Sigmoid colon (tissue), 6 donors: ENCODE measurements at regions not wholly inside any gene's neighbourhood (a gene's known extent, or its start where the extent isn't known, plus 50 kb on each side); places are given as distances from the start of the nearest gene placed in this dataset.

Source experiments
- DNase-seq: peaks from one replicate; pipeline ENCODE4 v3.0.0-alpha.2; 2019
- H3K27ac ChIP-seq, 4 donors: fragments of 200-600 bp; sonication (generic); one replicate each; pipeline ENCODE4 v1.5.1; 2016 to 2019; ENCODE audit warnings: mild to moderate bottlenecking in 1 of 4
- H3K27me3 ChIP-seq, 3 donors: fragments of 200-600 bp; sonication (generic); one replicate each; pipeline ENCODE4 v1.5.1; 2019; ENCODE audit warnings: mild to moderate bottlenecking in 1 of 3
- H3K36me3 ChIP-seq, 4 donors: fragments of 200-600 bp; sonication (generic); one replicate each; pipeline ENCODE4 v1.5.1; 2016 to 2019
- H3K4me1 ChIP-seq, 4 donors: fragments of 200-600 bp; sonication (generic); one replicate each; pipeline ENCODE4 v1.5.1; 2017 to 2019
- H3K4me3 ChIP-seq, 4 donors: fragments of 200-600 bp; sonication (generic); one replicate each; pipeline ENCODE4 v1.5.1; 2017 to 2019; ENCODE audit warnings: mild to moderate bottlenecking in 2 of 4, moderate library complexity in 1 of 4
- H3K9me3 ChIP-seq, 4 donors: fragments of 200-600 bp in 3 of 4; sonication (generic) in 3 of 4; one replicate each; pipeline versions ENCODE4 v1.5.1 to v1.6.1; 2013 to 2019
- EP300 ChIP-seq, 4 donors: sonication (generic); formaldehyde crosslinking; IDR thresholded peaks; one replicate each; pipeline ENCODE4 v1.6.1; 2017; ENCODE audit warnings: antibody characterized with exemption in 4 of 4
- POLR2A ChIP-seq, 2 donors: fragments of 450-650 bp; IDR thresholded peaks; one replicate each; pipeline ENCODE4 v1.6.1; 2016; ENCODE audit warnings: antibody characterized with exemption in 2 of 2, mild to moderate bottlenecking in 2 of 2, moderate library complexity in 2 of 2
- POLR2AphosphoS5 ChIP-seq, 4 donors: sonication (generic); formaldehyde crosslinking; IDR thresholded peaks; one replicate each; pipeline ENCODE4 v1.6.1; 2017; ENCODE audit warnings: antibody characterized with exemption in 4 of 4
- WGBS, 2 donors: extraction: QIAGEN DNeasy Blood & Tissue Kit; methylation state at CpG; one replicate each; pipeline ENCODE4 v1.1.7; 2013; 5-methylcytosine and 5-hydroxymethylcytosine counted together
- intact Hi-C: fragments of 100-400 bp; cut with DNase I; formaldehyde crosslinking; loops from one replicate; pipeline ENCODE4 v1.15.1; 2023
- TF ChIP-seq, protein P1 (sequence below), 4 experiments: fragments of 450-650 bp in 3 of 4; fragments of 200-600 bp in 1 of 4; IDR thresholded peaks; one replicate each; pipeline ENCODE4 v1.5.1; 2016 to 2019; ENCODE audit warnings: antibody characterized with exemption in 4 of 4, mild to moderate bottlenecking in 3 of 4, moderate library complexity in 2 of 4
- donor health status: healthy with polysubstance abuse.
- donor health status: healthy.

DNA sequence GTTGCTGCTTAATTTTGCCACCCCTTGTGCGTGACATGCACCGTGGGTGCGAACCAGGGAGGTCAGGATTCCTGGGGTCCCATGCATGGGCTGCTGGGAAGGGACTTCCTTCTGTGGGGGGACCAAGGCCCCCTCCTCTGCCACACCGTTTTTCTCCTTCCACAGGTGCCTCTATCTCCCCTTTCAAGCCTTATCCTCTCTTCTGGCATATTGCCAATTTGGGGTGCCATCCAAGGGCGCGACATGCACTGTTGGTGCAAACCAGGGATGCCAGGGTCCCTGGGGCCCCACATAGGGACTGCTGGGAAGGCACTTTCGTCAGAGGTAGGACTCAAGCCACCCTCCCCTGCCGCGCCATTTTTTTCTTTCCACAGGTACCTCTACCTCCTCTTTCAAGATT lies 289.0 kb downstream of the ALG10 start:
- intact Hi-C loops = no loop called here
- Histone ChIP-seq H3K4me1 (no peaks in the 10 kb centered on the region), H3K4me3 (no peak overlapping the region), H3K9me3 (peaks cover 0 to 14% (median 0%) of the 10 kb centered on the region in 4 donors), H3K36me3 (no peaks in the 10 kb centered on the region), H3K27ac (no peak overlapping the region), H3K27me3 (no peaks in the 10 kb centered on the region)
- DNase-seq = no peak
- 76 to 80% methylated on average over 9 of the region's 9 CpGs for WGBS, 2 donors
- TF ChIP-seq POLR2AphosphoS5 (IDR thresholded peaks at IDR 0.05) = no peak
- no peak for TF ChIP-seq POLR2A (IDR thresholded peaks at IDR 0.05)
- no peak for TF ChIP-seq EP300 (IDR thresholded peaks at IDR 0.05)
- TF ChIP-seq, protein P1, sequence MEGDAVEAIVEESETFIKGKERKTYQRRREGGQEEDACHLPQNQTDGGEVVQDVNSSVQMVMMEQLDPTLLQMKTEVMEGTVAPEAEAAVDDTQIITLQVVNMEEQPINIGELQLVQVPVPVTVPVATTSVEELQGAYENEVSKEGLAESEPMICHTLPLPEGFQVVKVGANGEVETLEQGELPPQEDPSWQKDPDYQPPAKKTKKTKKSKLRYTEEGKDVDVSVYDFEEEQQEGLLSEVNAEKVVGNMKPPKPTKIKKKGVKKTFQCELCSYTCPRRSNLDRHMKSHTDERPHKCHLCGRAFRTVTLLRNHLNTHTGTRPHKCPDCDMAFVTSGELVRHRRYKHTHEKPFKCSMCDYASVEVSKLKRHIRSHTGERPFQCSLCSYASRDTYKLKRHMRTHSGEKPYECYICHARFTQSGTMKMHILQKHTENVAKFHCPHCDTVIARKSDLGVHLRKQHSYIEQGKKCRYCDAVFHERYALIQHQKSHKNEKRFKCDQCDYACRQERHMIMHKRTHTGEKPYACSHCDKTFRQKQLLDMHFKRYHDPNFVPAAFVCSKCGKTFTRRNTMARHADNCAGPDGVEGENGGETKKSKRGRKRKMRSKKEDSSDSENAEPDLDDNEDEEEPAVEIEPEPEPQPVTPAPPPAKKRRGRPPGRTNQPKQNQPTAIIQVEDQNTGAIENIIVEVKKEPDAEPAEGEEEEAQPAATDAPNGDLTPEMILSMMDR (IDR thresholded peaks at IDR 0.05) = no peak

GRCh38 chr12:34327671-34328070 lies 305.4 kb downstream of the ALG10 start:
- no peak for DNase-seq
- H3K27me3 ChIP-seq = peaks cover 0 to 11% (median 0%) of the 10 kb centered on the region in 3 donors
- H3K27ac ChIP-seq = no peak overlapping the region
- H3K36me3 ChIP-seq = no peaks in the 10 kb centered on the region
- peaks cover 0 to 30% (median 0%) of the 10 kb centered on the region in 4 donors for H3K9me3 ChIP-seq
- TF ChIP-seq, protein P1 (IDR thresholded peaks at IDR 0.05) = no peak
- TF ChIP-seq POLR2A (IDR thresholded peaks at IDR 0.05) (no peak), EP300 (IDR thresholded peaks at IDR 0.05) (no peak), POLR2AphosphoS5 (IDR thresholded peaks at IDR 0.05) (no peak)
- intact Hi-C loops = no loop called here
- H3K4me3 ChIP-seq = no peak overlapping the region
- 82 to 84% methylated on average over 14 of the region's 14 CpGs for WGBS, 2 donors
- no peaks in the 10 kb centered on the region for H3K4me1 ChIP-seq

GRCh38 chr12:34333337-34333736 lies 311.0 kb downstream of the ALG10 start:
- TF ChIP-seq, protein P1 (IDR thresholded peaks at IDR 0.05) = no peak
- TF ChIP-seq EP300 (IDR thresholded peaks at IDR 0.05) (no peak), POLR2A (IDR thresholded peaks at IDR 0.05) (no peak), POLR2AphosphoS5 (IDR thresholded peaks at IDR 0.05) (no peak)
- DNase-seq = no peak
- H3K27ac ChIP-seq = no peak overlapping the region
- intact Hi-C loops = no loop called here
- peaks cover 0 to 63% (median 29%) of the 10 kb centered on the region in 3 donors for H3K27me3 ChIP-seq
- peaks cover 0 to 23% (median 2%) of the 10 kb centered on the region in 4 donors for H3K9me3 ChIP-seq
- 76 to 87% methylated on average over 24 of the region's 24 CpGs for WGBS, 2 donors
- no peaks in the 10 kb centered on the region for H3K36me3 ChIP-seq
- no peaks in the 10 kb centered on the region for H3K4me1 ChIP-seq
- H3K4me3 ChIP-seq = no peak overlapping the region

- Histone ChIP-seq H3K36me3 (no peaks in the 10 kb centered on the region), H3K4me3 (no peak overlapping the region), H3K9me3 (peaks cover 0 to 21% (median 2%) of the 10 kb centered on the region in 4 donors), H3K27ac (no peak overlapping the region), H3K4me1 (no peaks in the 10 kb centered on the region), H3K27me3 (peaks cover 0 to 69% (median 31%) of the 10 kb centered on the region in 3 donors)
- 78 to 82% methylated on average over 14 of the region's 14 CpGs for WGBS, 2 donors
- TF ChIP-seq, protein P1 (IDR thresholded peaks at IDR 0.05) = no peak
- TF ChIP-seq POLR2AphosphoS5 (IDR thresholded peaks at IDR 0.05) (no peak), EP300 (IDR thresholded peaks at IDR 0.05) (no peak), POLR2A (IDR thresholded peaks at IDR 0.05) (no peak)
- DNase-seq = no peak
- intact Hi-C loops = no loop called here
These were observed 312.2 kb downstream of the ALG10 start for GRCh38 chr12:34334538-34334937.
